ENCODE measurements at regions not wholly inside any gene's neighbourhood (a gene's known extent, or its start where the extent isn't known, plus 50 kb on each side); places are given as distances from the start of the nearest gene placed in this dataset.

DNA sequence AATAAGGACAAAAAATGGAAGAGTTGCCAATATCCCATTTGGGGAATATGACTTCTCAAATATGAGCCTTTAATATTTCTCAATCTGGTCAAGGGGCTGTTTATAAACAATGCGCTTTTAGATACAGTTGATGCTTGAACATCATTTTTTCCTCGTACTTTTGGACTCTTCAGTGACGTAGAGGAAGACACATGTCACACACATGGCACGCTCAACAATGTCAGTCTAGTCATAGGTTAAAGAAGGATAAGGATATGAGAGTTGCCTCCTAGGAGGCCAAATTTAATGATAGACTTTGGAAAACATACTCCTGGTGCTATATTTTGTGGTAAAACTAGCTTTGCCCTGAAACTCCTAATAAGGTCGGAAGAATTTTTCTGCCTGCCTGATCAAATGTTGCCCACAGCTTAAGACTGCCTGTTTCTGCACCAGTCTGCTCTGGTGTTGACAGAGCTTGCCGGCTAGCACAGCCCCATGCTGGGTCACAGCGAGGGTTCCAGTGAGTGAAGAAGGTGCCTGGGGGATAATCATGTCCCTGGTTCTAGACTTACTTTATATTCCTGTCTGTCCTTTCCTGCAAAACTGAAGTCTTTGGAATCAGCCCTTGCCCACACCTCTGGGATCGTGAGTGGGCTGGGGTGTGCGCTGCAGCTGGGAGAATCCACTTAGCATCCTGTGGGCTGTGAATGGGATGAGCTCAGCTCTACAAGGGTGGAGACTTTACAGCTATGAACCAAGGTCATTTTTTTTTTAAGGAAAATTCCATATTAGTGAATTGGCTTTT, 230.8 kb upstream of the IRX4 start:
- no peak for DNase-seq

DNA sequence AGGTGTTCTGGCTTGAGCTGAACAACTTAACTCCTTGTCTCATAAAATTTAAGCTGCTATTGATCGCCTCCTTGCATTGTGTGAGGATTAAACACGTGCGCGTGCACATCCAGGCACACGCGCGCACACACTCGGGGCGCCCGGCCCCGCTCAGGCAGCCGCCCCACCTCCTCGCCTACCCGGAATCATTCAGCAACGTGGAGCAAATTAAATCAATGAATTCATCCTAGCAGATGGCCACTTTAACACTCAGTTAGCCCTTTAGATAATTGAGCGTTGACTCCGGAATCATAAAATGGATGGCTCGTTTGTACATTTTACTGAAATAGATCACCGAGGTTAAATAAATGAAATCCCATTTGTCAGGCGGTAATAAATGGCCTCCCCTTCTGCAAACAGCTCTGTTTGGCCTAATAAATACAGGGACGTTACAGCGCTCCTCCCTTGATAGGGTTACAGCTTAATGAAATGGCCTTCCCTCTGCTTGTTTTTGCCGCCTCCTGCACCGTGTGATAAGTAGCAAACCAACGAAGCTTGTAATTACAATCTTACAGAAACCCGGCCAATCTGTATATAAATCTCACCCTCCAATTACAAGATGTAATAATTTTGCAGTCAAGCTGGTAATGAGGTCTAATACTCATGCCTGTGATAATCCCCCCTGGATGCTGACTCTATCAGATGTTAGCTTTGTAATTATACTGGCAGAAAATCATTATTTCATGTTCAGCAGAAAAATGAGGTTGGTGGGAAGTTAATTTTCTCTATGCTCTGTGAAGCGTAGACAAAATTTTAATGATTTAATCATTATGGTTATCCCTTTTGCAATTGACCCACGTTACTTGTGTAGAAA, 229.7 kb upstream of the IRX4 start:
- no peak for DNase-seq

DNA sequence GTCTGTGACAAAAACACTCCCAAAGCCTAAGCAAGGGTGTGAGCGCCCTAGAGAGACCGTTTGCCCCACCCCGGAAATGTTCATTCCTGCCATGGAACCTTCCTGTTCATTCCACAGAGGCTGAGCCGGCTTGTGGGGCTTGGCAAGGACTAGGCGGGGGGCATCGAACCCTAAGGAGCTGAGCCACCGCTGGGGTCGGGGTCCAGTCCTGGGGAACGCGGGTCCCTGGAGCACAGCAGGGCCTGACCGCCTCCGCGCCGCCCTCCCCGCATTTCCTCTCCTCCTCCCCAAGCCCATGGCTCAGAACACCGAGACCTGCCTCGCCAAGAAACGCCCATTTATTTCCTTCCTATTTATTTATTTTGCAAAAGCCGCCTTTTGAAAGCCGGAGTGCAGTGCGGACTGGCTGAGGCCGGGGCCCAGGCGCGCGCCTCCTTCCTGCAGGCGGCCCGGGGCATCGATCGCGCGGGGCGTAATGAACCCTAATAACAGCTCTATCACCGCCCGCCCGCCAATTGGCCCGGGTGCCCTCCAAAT, 228.9 kb upstream of the IRX4 start:
- DNase-seq: no peak

DNA sequence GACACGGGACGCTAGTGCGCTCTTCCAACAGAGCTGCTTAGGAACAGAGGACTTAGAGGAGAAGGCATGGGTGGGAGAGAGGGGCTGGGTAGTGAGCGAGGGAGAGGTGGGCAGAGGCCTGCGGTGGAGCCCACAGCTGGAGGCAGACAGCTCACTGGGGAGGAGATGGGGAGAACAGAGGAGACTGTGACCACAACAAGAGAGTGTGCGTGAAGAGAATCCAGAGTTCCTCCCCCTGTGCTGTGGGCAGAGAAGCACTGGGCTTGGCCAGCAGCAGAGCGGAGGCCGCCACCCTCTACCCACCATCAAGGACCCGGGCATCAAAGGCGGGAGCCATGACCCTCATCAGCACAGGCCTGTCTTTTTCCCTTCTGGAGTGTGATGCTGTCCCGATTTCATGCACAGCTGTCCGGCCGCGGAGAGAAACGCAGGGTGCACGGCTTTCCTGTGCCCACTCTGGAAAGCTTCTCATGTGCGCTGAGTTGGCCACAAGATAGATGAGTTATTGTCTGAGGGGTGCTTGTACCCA, 228.3 kb upstream of the IRX4 start:
- no peak for DNase-seq

DNA sequence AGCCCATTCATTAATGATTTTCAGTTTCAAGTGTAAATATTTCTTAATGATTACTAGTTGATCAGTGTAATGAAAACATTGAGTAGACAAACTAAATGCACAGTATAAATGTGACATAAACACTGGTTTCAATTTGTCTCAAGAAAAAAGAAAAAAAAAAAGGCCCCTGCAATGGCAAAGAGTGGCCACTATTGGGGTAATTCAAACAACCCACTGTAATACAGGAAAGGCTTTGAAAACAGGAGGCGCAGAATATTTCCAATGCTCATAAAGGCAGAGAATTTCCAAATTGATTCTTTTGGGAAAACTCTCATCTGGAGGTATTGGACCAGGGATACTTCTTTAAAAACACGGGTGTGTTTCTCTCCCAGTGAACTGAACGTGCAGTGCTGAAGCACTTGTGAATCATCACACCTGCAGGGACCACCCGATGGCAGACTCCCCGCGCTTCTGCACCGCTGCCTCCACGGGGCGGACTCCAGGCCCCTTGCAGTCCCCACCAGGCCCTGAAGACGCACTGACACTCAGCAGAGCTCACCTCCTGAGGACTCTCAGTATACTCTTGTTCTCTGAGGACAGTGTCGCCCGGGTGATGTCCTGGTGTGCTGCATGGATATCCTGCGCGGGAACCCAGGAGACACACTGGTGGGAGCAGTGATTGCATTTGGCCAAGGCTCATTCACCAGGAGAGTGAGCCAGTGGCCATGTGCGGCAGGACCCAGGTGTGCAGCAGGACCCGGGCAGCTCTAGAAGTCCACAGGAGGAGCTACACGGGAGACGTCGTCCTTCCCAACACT, 227.6 kb upstream of the IRX4 start:
- DNase-seq: no peak

DNA sequence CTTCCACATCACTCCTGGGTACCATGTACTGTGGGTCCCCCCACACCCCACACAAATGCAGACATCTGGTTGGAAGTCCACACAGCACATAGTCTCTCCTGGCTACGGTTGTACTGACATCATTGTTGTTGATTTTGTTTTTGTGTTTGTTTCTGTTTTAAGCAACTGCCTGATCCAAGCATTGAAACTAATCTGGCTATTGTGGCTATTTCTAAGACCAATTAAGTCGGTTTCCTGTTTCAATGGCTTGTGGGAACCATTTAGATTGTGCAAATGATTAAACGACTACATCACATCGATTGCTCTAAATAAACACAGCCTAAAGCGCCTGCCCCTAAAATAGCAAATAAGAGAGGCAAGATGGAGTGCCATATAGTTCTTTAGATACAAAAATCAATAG, 226.8 kb upstream of the IRX4 start:
- DNase-seq: no peak

DNA sequence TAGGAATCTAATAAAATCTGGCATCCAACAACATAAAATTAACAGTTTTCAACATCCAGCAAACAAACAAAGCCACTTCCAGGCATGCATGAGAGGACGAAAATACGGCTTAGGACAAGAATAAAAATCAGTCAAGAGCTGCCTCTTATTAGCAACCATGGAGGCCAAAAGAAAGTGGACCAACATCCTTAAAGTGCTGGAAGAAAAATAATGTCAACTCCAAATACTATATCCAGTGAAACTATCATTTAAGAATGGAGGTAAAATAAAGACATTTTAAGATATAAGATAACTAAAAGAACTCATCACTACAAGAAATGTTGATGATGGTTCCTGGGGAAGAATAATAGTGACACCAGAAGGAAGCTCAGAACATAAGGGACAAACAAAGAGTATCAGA, 224.0 kb upstream of the IRX4 start:
- DNase-seq: no peak

DNA sequence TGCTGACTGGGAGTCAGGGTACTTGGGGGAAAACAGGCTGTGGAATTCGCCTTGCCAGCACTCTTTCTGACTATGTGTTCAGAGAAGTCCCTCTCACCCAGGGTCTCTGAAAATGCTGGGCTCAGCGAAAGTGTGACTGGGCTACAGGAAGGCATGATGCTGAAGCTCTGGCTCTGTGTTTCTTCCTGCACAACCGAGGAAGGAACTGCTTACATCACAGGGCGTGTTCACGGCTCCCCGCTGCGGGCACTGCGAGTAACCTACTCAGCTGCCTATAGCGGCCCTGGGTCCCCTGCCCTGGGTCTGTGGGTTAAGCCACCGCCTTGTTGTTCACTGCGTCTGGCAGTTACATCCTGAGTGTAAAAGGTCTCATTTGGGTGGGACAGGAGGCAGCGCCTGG, 222.4 kb upstream of the IRX4 start:
- peak; percentile 83 for DNase-seq

DNA sequence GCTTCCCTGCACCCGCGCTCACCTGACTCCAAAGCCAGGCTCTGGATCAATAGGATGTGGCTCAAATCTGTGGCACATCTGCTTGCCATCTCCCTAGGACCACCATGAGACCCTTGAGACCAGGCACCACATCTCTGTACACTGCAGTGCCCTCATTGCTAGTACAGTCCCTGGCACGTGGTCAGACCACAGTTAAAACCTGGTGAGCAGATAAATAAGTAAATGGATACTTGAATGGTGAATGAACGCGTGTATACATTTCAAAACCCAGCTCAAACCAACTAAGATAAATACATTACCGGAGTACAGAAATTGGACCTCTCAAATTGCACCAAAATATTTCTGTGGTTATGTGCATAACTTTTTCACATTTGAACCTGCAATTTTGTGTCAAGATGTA, 221.2 kb upstream of the IRX4 start:
- no peak for DNase-seq

DNA sequence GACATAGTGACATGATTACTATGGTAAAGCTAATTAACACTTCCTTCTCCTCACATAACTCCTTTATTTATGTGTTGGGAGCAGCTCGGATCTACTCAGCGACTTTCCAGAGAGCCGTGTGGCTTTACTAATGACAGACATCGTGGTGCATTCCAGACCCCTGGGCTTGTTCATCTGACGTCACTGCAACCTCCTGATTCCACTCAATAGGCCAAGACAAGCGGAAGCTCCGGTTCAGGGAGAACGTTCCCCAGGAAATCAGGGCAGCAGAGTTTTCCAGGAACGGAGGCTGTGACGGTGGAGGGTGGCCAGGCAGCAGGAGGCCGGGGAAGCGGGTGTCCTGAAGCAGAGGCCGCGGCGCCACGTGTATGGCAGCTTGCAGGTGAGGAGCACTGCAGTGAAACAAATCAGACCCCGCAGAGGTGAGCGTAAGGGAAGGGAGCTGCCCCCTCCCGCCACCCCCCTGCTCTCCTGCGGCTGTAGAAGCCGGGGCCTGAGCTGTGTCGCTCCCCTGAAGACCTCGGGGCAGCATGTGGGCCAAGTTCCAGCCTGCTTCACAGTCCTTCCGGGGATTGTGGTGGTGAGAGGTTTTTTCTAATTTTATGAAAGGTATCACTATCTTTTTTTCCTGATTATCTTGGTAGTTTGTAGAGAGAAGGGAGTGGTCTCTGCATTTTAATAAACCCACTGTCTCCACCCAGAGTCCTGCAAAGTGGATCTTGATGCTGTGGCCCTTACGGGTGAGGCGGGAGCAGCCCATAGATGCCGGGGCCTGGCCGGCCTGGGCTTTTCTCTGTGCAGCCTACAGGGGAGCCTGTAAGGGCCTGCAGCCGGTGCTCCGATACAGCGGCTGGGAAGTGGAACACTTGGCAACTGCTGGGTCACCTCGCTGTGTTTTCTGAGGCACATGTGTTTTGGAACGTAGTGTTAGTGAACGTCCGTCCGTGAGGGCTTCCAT, 220.4 kb upstream of the IRX4 start:
- DNase-seq: no peak

DNA sequence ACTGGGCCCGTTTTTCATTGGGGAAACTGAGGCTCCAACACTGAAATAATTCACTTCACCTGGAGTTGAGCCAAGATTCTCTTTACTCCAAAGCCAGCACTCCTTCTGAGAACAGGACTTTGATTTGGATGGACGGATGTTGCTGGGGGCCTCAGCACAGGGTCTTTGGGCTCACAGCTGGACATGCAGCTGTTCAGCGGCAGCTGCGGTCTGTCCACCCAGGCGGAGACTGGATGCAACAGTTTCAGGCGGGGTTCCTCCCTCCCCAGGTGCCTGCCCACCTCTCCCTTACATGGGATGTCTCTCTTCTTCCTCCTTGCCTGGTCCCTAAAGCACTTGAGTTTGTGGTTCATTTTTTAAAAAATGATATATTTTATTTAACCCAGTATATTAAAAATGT, 219.0 kb upstream of the IRX4 start:
- no peak for DNase-seq

DNA sequence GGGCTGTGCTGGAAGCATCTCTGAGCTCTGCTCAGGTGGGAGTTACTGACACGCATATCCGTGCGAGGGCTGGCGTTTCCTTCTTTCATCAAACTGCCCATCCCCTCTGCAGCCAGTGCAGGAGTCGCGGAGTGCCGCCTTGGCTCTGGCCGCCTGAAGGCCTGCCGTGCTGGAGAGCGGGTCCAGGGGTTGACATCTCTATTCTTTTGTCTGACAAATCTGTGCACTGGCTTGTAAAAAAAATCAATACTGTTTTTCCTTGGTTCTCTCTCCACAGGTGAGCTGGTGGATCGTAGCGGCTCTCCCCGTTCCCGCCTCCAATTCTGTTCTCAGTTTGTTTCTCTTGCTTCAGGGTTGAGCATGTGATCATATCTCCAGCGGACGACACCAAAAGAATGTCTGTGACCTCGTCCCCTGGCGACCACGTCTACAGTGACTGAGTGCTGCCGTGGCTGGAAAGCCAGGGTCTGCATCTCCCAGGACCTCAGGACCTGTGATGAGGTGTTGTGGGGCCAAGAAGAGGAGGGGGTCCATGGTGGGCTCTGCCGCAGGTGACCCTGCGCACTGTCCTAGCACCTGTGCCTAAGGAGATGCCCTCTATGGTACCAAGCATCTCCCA, 214.3 kb upstream of the IRX4 start:
- no peak for DNase-seq

DNA sequence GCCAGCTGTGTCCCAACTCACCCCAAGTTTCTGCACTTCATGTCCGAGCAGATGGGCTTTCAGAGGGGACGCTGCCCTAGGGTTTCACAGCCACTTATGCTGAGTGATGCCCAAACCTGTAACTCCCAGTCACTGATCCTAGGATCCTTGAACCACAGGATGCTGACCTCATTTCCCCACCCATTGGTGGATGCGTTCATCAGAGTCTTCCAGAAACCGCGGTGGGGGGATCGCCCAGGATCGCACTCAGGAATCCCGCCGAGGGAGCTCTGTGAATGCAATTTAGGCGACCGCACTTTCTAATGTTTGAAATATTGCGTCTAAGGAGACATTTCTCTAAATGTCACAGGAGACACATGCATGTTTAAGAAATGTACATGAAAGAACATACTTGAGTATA, 212.3 kb upstream of the IRX4 start:
- DNase-seq: no peak

DNA sequence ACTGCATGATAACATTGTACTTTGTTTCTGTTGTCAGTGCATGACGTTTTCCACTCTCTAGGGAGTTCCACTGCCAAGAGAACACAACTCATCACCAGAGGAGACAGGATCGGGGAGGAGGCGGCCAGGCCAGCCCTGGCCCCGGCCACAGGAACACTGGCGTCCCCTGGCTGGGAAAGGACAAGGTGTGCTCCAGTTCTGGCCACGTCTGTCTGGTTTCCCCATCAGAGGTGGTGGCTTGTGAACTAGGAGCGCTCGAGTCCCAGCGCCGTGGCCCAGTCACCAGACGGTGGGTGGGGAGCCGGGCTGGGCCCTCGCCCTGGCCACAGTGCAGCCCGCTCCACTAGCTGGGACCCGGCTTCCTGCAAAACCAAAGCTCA, 211.9 kb upstream of the IRX4 start:
- no peak for DNase-seq

DNA sequence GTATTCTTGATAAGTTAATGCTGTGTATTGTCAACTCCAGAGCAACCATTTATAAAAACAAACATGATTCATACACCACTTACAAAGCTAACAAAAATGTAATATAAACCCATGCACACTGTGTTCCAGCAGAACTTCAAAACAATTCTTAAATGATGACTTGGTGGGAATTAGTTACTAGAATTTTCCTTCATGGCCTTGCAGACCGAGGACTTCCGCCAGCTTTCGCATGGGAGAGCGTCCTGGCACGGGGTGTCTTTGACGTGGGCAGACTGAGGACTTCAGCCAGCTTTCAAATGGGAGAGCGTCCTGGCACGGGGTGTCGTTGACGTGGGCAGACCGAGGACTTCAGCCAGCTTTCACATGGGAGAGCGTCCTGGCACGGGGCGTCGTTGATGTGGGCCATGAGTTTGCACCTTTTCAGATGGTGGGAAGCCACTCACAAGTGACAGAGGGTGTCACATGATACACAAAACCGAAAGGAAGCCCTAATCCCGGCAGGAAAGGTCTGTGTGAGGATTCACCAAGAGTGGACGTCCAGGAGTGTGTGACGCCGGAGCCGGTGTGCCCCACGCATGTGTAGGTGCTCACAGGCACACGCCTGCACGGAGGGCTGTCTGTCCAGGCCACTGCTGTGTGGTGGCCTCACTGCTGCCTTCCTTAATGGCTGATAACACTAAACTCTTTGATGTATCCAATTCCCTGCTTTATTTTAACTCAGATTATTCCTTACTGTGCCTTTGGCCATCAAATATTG, 211.3 kb upstream of the IRX4 start:
- DNase-seq: no peak

DNA sequence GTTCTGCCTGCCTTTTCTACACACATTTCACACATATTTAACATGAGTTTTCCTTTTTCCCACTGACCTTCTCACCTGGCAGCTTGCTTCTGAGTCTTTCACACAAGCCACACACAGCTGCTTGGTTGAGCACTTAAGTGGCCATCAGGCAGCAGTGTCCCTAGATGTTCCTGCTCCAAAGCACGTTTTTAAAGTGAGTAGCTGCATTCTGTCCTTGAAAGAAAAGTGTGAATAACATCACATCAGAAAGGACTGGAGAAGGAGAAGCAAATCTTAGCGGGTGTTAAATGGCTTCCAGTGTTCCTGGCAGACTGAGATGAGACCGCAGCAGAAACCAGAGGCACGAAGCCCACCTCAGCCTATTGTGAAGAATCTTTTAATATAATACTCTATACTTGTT, 209.2 kb upstream of the IRX4 start:
- DNase-seq: no peak

DNA sequence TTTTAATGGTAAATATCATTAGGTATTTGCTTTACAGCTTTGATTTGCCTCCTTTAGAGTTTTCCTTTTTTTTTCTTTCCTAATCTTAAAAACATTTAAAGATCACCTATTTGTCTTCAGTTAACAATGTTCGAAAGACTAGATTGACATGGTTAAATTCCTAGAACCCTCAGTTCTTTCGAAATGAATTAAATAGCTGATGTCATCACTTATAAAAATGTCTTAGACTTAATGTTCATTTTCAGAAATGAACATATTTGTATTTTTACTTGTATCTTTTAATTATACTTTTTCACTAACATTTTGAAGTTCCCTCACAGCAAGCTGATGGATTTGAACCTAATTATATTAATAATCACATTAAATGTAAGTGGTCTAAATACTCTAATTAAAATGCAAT, 205.3 kb upstream of the IRX4 start:
- no peak for DNase-seq

DNA sequence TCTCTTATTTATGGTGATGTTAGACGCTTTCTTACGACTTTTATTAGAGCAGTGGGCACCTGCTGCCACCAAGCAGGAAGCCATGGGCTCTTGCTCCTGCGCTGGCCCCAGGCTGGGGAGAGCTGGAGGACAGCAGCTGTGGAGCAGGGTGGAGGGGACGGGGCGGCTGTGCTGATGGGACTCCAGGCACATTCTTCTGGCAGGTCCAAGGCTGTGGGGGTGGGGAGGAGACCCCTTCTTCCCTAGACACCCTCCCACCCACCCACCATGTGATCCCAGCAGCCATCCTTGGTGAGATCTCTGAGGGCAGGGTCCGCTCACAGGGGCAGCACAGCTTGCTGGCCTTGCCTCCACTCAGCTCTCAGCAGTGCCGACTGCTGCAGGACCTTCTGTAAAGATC, 192.6 kb upstream of the IRX4 start:
- DNase-seq: no peak

DNA sequence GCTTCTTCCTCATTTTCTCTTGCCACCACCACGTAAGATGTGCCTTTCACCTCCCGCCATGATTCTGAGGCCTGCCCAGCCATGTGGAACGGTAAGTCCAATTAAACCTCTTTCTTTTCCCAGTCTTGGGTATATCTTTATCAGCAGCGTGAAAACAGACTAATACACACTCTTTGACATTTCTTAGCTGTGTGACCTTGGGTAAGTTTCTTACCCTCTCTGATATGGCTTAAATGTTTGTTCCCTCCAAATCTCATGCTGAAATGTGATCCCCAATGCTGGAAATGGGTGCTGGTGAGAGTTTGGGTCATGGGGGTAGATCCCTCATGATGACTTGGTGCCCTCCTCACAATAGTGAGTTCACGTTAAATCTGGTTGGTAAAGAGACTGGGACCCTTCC, 188.8 kb upstream of the IRX4 start:
- no peak for DNase-seq

DNA sequence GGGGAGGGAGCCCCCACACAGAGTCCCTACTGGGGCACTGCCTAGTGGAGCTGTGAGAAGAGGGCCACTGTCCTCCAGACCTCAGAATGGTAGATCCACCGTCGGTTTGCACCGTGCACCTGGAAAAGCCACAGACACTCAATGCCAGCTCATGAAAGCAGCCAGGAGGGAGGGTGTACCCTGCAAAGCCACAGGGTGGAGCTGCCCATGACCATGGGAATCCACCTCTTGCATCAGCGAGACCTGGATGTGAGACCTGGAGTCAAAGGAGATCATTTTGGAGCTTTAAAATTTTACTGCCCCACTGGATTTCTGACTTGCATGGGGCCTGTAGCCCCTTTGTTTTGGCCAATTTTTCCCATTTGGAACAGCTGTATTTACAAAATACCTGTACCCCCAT, 188.1 kb upstream of the IRX4 start:
- peak; percentile 59 for DNase-seq

DNA sequence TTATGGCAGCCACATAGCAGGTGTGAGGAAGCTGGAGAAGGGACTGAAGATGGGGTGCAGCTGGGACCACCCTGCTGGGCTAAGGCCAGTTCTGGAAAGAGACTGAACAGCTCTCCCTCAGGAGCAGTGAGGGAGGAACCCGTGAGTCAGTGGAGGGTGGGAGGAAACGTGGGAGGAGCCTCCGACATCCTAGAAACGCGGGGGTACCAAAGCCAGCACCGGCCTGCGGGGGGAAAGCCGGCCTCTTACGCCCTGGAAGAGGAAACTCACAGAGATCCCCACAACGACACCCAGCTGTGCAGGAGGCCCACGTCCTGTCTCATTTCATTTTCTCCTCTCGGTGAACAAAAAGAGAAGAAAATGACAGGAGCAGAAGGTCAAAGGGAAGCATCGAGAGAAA, 185.8 kb upstream of the IRX4 start:
- no peak for DNase-seq
